ENCODE measurements at regions not wholly inside any gene's neighbourhood (a gene's known extent, or its start where the extent isn't known, plus 50 kb on each side); places are given as distances from the start of the nearest gene placed in this dataset.
A peak's percentile ranks its signal among the peaks of the same experiment; 100 is the strongest.

GRCh38 chr13:64725492-64725891 lies 2504.6 kb downstream of the PCDH9 start:
- Histone ChIP-seq H4K20me1 (ENCODE audit: insufficient read depth, low read length) (no peaks in the 10 kb centered on the region), H3K4me1 (ENCODE audit: insufficient read depth, low read length) (no peaks in the 10 kb centered on the region), H3K4me2 (ENCODE audit: insufficient read depth, low read length) (no peak overlapping the region), H3K79me2 (ENCODE audit: insufficient read depth, low read length) (no peaks in the 10 kb centered on the region), H3K4me3 (ENCODE audit: insufficient read depth, low read length) (no peak overlapping the region), H3K36me3 (ENCODE audit: insufficient read depth, low read length) (no peaks in the 10 kb centered on the region), H2AFZ (ENCODE audit: low read length) (no peak overlapping the region), H3K9me3 (ENCODE audit: low read depth, low read length) (no peaks in the 10 kb centered on the region), H3K27ac (ENCODE audit: low read depth, low read length) (no peak overlapping the region), H3K27me3 (ENCODE audit: insufficient read depth, low read length) (no peaks in the 10 kb centered on the region)
- TF ChIP-seq CTCF (IDR thresholded peaks at IDR 0.05; ENCODE audit: extremely low read depth, low read depth, low read length) = no peak
- no peak for DNase-seq (ENCODE audit: insufficient read length, low spot score, missing footprints)

- DNase-seq (ENCODE audit: insufficient read length, low spot score, missing footprints) = no peak
- Histone ChIP-seq H3K4me1 (ENCODE audit: insufficient read depth, low read length) (no peaks in the 10 kb centered on the region), H3K4me3 (ENCODE audit: insufficient read depth, low read length) (no peak overlapping the region), H3K9me3 (ENCODE audit: low read depth, low read length) (no peaks in the 10 kb centered on the region), H3K27ac (ENCODE audit: low read depth, low read length) (no peak overlapping the region), H3K79me2 (ENCODE audit: insufficient read depth, low read length) (no peaks in the 10 kb centered on the region), H3K27me3 (ENCODE audit: insufficient read depth, low read length) (no peaks in the 10 kb centered on the region), H2AFZ (ENCODE audit: low read length) (no peak overlapping the region), H3K4me2 (ENCODE audit: insufficient read depth, low read length) (no peak overlapping the region), H3K36me3 (ENCODE audit: insufficient read depth, low read length) (no peaks in the 10 kb centered on the region), H4K20me1 (ENCODE audit: insufficient read depth, low read length) (no peaks in the 10 kb centered on the region)
- no peak for TF ChIP-seq CTCF (IDR thresholded peaks at IDR 0.05; ENCODE audit: extremely low read depth, low read depth, low read length)
Measured at GRCh38 chr13:64723724-64724123, 2506.4 kb downstream of the PCDH9 start.

GRCh38 chr13:64718116-64718515 lies 2512.0 kb downstream of the PCDH9 start:
- Histone ChIP-seq H3K4me3 (ENCODE audit: insufficient read depth, low read length) (no peak overlapping the region), H3K9me3 (ENCODE audit: low read depth, low read length) (peaks cover 2% of the 10 kb centered on the region), H3K4me1 (ENCODE audit: insufficient read depth, low read length) (no peaks in the 10 kb centered on the region), H4K20me1 (ENCODE audit: insufficient read depth, low read length) (no peaks in the 10 kb centered on the region), H3K79me2 (ENCODE audit: insufficient read depth, low read length) (no peaks in the 10 kb centered on the region), H3K27ac (ENCODE audit: low read depth, low read length) (no peak overlapping the region), H3K27me3 (ENCODE audit: insufficient read depth, low read length) (no peaks in the 10 kb centered on the region), H3K36me3 (ENCODE audit: insufficient read depth, low read length) (no peaks in the 10 kb centered on the region), H3K4me2 (ENCODE audit: insufficient read depth, low read length) (no peak overlapping the region), H2AFZ (ENCODE audit: low read length) (no peak overlapping the region)
- no peak for DNase-seq (ENCODE audit: insufficient read length, low spot score, missing footprints)
- no peak for TF ChIP-seq CTCF (IDR thresholded peaks at IDR 0.05; ENCODE audit: extremely low read depth, low read depth, low read length)

GRCh38 chr13:64716936-64717335 lies 2513.2 kb downstream of the PCDH9 start:
- TF ChIP-seq CTCF (IDR thresholded peaks at IDR 0.05; ENCODE audit: extremely low read depth, low read depth, low read length) = no peak

More at GRCh38 chr13:64716936-64717335, 2513.2 kb downstream of the PCDH9 start:
- Histone ChIP-seq H4K20me1 (ENCODE audit: insufficient read depth, low read length) (no peaks in the 10 kb centered on the region), H3K27me3 (ENCODE audit: insufficient read depth, low read length) (no peaks in the 10 kb centered on the region), H2AFZ (ENCODE audit: low read length) (no peak overlapping the region), H3K4me1 (ENCODE audit: insufficient read depth, low read length) (no peaks in the 10 kb centered on the region), H3K36me3 (ENCODE audit: insufficient read depth, low read length) (no peaks in the 10 kb centered on the region), H3K79me2 (ENCODE audit: insufficient read depth, low read length) (no peaks in the 10 kb centered on the region), H3K27ac (ENCODE audit: low read depth, low read length) (no peak overlapping the region), H3K4me2 (ENCODE audit: insufficient read depth, low read length) (no peak overlapping the region), H3K9me3 (ENCODE audit: low read depth, low read length) (peaks cover 2% of the 10 kb centered on the region), H3K4me3 (ENCODE audit: insufficient read depth, low read length) (no peak overlapping the region)
- DNase-seq (ENCODE audit: insufficient read length, low spot score, missing footprints) = peak; percentile 11

All from osteoblast (primary cell).